ENCODE measurements at regions not wholly inside any gene's neighbourhood (a gene's known extent, or its start where the extent isn't known, plus 50 kb on each side); places are given as distances from the start of the nearest gene placed in this dataset.

DNA sequence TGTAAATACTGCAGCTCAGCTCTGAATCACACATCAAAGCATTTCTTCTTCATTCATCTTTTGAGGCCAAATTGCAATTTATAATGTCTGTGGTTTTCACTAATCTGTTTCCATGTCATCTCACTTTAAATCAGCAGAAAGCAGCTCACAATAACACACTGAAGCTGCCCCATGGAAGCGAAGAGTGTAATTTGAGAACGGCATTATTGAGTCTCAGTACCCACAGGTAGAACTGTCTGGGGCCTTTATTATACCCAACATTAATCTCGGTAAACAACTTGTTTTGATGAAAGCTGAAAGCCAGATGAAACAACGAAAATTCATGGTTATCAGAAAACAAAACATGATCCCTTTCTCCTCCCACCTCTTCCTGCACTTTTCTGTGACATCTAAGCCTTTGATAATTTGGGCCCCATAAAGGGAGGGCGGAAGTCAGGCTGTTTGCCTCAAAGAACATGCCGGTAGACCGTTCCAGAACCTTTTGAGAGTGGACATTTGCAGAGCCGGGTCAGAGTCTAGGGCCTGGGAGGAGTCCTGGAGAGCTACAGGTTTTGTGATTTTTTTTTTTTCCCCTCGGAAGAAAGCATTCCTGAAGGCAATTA is 68.2 kb upstream of the SESN3 start:
- no peak for TF ChIP-seq POLR2A (IDR thresholded peaks at IDR 0.05)
- TF ChIP-seq, protein P1, sequence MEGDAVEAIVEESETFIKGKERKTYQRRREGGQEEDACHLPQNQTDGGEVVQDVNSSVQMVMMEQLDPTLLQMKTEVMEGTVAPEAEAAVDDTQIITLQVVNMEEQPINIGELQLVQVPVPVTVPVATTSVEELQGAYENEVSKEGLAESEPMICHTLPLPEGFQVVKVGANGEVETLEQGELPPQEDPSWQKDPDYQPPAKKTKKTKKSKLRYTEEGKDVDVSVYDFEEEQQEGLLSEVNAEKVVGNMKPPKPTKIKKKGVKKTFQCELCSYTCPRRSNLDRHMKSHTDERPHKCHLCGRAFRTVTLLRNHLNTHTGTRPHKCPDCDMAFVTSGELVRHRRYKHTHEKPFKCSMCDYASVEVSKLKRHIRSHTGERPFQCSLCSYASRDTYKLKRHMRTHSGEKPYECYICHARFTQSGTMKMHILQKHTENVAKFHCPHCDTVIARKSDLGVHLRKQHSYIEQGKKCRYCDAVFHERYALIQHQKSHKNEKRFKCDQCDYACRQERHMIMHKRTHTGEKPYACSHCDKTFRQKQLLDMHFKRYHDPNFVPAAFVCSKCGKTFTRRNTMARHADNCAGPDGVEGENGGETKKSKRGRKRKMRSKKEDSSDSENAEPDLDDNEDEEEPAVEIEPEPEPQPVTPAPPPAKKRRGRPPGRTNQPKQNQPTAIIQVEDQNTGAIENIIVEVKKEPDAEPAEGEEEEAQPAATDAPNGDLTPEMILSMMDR (IDR thresholded peaks at IDR 0.05) = no peak

All from lower leg skin (tissue), 3 donors.